Panc1 (cell line): ENCODE measurements at regions not wholly inside any gene's neighbourhood (a gene's known extent, or its start where the extent isn't known, plus 50 kb on each side); places are given as distances from the start of the nearest gene placed in this dataset.

Source experiments
- POLR2AphosphoS5 ChIP-seq: IDR thresholded peaks from 2 replicates; pipeline ENCODE4 v1.6.1; 2012; ENCODE audit warnings: mild to moderate bottlenecking, low read depth, low read length, moderate library complexity
- SIN3A ChIP-seq: IDR thresholded peaks from 2 replicates; pipeline ENCODE4 v1.6.1; 2012; ENCODE audit warnings: low read depth, mild to moderate bottlenecking, low read length, moderate library complexity, borderline replicate concordance; ENCODE audit not compliant: insufficient read depth
- TF ChIP-seq, protein P1 (sequence below): fragments of 450-650 bp; IDR thresholded peaks from 2 replicates; pipeline ENCODE4 v1.5.1; 2017; ENCODE audit warnings: mild to moderate bottlenecking
- TF ChIP-seq, protein P2 (sequence below), 2 experiments: IDR thresholded peaks; 2 replicates each; pipeline ENCODE4 v1.6.1; 2011 to 2012; ENCODE audit warnings: low read depth in 2 of 2, control low read depth in 1 of 2, low read length in 1 of 2, mild to moderate bottlenecking in 1 of 2, moderate library complexity in 1 of 2; ENCODE audit not compliant: insufficient read depth in 1 of 2

DNA sequence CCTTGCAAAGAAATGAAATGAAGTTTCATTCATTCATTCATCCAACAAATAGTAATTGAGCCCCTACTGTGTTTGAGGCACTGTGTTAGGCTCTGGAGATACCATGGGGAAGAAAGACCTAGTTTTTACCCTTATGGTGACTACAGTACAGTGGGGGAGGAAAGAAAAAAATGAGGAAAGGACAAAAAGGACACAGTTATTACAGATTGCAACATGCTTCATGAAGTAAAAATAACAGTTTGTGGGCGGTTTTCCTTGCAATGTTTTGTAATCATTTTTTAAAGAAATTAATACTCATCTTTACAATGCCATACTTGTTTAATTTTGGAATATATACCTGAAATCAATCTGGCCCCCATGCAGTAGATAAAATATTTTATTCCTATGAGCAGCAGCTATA, 120.3 kb downstream of the TM2D1 start:
- TF ChIP-seq, protein P1, sequence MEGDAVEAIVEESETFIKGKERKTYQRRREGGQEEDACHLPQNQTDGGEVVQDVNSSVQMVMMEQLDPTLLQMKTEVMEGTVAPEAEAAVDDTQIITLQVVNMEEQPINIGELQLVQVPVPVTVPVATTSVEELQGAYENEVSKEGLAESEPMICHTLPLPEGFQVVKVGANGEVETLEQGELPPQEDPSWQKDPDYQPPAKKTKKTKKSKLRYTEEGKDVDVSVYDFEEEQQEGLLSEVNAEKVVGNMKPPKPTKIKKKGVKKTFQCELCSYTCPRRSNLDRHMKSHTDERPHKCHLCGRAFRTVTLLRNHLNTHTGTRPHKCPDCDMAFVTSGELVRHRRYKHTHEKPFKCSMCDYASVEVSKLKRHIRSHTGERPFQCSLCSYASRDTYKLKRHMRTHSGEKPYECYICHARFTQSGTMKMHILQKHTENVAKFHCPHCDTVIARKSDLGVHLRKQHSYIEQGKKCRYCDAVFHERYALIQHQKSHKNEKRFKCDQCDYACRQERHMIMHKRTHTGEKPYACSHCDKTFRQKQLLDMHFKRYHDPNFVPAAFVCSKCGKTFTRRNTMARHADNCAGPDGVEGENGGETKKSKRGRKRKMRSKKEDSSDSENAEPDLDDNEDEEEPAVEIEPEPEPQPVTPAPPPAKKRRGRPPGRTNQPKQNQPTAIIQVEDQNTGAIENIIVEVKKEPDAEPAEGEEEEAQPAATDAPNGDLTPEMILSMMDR: no peak
- no peak for TF ChIP-seq POLR2AphosphoS5
- no peak for TF ChIP-seq SIN3A
- TF ChIP-seq, protein P2, sequence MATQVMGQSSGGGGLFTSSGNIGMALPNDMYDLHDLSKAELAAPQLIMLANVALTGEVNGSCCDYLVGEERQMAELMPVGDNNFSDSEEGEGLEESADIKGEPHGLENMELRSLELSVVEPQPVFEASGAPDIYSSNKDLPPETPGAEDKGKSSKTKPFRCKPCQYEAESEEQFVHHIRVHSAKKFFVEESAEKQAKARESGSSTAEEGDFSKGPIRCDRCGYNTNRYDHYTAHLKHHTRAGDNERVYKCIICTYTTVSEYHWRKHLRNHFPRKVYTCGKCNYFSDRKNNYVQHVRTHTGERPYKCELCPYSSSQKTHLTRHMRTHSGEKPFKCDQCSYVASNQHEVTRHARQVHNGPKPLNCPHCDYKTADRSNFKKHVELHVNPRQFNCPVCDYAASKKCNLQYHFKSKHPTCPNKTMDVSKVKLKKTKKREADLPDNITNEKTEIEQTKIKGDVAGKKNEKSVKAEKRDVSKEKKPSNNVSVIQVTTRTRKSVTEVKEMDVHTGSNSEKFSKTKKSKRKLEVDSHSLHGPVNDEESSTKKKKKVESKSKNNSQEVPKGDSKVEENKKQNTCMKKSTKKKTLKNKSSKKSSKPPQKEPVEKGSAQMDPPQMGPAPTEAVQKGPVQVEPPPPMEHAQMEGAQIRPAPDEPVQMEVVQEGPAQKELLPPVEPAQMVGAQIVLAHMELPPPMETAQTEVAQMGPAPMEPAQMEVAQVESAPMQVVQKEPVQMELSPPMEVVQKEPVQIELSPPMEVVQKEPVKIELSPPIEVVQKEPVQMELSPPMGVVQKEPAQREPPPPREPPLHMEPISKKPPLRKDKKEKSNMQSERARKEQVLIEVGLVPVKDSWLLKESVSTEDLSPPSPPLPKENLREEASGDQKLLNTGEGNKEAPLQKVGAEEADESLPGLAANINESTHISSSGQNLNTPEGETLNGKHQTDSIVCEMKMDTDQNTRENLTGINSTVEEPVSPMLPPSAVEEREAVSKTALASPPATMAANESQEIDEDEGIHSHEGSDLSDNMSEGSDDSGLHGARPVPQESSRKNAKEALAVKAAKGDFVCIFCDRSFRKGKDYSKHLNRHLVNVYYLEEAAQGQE (IDR thresholded peaks at IDR 0.05; ENCODE audit: insufficient read depth in 1 of 2, low read depth in 2 of 2, low read length in 1 of 2): no peak
